ENCODE measurements at regions not wholly inside any gene's neighbourhood (a gene's known extent, or its start where the extent isn't known, plus 50 kb on each side); places are given as distances from the start of the nearest gene placed in this dataset.
"Not testable (repeated sequence)": the region's sequence is repeated elsewhere in the genome, so short reads cannot be mapped to it uniquely, and the experiment has no call there.

DNA sequence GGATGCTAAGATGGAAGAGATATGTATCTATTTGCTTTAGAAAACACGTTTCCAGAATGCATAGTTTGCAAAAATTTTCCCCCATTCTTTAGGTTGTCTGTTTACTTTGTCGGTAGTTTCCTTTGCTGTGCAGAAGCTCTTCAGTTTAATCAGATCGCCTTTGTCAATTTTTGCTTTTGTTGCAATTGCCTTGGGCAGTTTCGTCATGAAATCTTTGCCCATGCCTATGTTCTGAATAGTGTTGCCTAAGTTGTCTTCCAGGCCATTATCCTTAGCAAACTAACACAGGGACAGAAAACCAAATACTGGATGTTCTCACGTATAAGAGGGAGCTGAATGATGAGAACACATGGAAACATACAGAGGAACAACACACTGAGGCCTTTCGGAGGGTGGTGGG is 454.2 kb upstream of the SLC35B3 start:
- Mint-ChIP-seq H3K27me3 (ENCODE audit: insufficient read depth) (no peaks in the 10 kb centered on the region), H3K36me3 (ENCODE audit: low read depth) (no peaks in the 10 kb centered on the region), H3K4me1 (ENCODE audit: low read depth) (no peaks in the 10 kb centered on the region), H3K9me3 (no peaks in the 10 kb centered on the region), H3K27ac (no peak overlapping the region), H3K4me3 (no peak overlapping the region)
- DNase-seq (ENCODE audit: low spot score) = no peak
- intact Hi-C loops (cut with micrococcal nuclease) = no loop called here

- H3K27ac Mint-ChIP-seq = no peak overlapping the region
- H3K36me3 Mint-ChIP-seq (ENCODE audit: low read depth) = no peaks in the 10 kb centered on the region
- no peak for DNase-seq (ENCODE audit: low spot score)
- no peaks in the 10 kb centered on the region for H3K4me1 Mint-ChIP-seq (ENCODE audit: low read depth)
- H3K4me3 Mint-ChIP-seq = no peak overlapping the region
- intact Hi-C loops (cut with micrococcal nuclease) = no loop called here
- no peaks in the 10 kb centered on the region for H3K27me3 Mint-ChIP-seq (ENCODE audit: insufficient read depth)
- no peaks in the 10 kb centered on the region for H3K9me3 Mint-ChIP-seq
Observed at GRCh38 chr6:8888468-8888867, 453.1 kb upstream of the SLC35B3 start.

- H3K27ac Mint-ChIP-seq = no peak overlapping the region
- H3K9me3 Mint-ChIP-seq = no peaks in the 10 kb centered on the region
- H3K27me3 Mint-ChIP-seq (ENCODE audit: insufficient read depth) = no peaks in the 10 kb centered on the region
- H3K36me3 Mint-ChIP-seq (ENCODE audit: low read depth) = no peaks in the 10 kb centered on the region
- H3K4me3 Mint-ChIP-seq = no peak overlapping the region
- H3K4me1 Mint-ChIP-seq (ENCODE audit: low read depth) = no peaks in the 10 kb centered on the region
- intact Hi-C loops (cut with micrococcal nuclease) = no loop called here
- no peak for DNase-seq (ENCODE audit: low spot score)
Observed at GRCh38 chr6:8881663-8882062, 446.3 kb upstream of the SLC35B3 start.

DNA sequence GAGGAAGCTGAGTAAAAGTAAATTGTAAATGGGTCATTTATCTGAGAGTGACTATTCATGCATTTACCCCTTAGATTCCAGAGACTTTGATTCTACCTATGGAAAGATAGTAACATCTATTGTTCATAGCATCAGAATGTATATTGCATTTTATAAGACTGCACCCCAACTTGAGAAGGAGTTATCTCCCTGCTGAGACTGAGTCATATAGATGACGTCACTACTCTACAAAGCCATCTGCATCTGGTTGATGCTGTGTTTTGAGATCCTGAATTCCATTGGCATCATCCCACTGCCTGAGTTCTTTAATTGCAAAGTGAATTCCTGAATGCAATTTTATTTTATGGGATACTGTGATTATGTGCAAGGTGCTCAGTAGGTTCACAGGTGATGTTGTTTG is 444.0 kb upstream of the SLC35B3 start:
- H3K9me3 Mint-ChIP-seq = no peaks in the 10 kb centered on the region
- intact Hi-C loops (cut with micrococcal nuclease) = no loop called here
- no peaks in the 10 kb centered on the region for H3K4me1 Mint-ChIP-seq (ENCODE audit: low read depth)
- no peaks in the 10 kb centered on the region for H3K36me3 Mint-ChIP-seq (ENCODE audit: low read depth)
- H3K27me3 Mint-ChIP-seq (ENCODE audit: insufficient read depth) = no peaks in the 10 kb centered on the region
- no peak for DNase-seq (ENCODE audit: low spot score)
- H3K4me3 Mint-ChIP-seq = no peak overlapping the region
- H3K27ac Mint-ChIP-seq = no peak overlapping the region

- no peaks in the 10 kb centered on the region for H3K36me3 Mint-ChIP-seq (ENCODE audit: low read depth)
- intact Hi-C loops (cut with micrococcal nuclease) = no loop called here
- no peak overlapping the region for H3K27ac Mint-ChIP-seq
- no peaks in the 10 kb centered on the region for H3K4me1 Mint-ChIP-seq (ENCODE audit: low read depth)
- H3K4me3 Mint-ChIP-seq = no peak overlapping the region
- H3K9me3 Mint-ChIP-seq = no peaks in the 10 kb centered on the region
- no peak for DNase-seq (ENCODE audit: low spot score)
- H3K27me3 Mint-ChIP-seq (ENCODE audit: insufficient read depth) = no peaks in the 10 kb centered on the region
Observed at GRCh38 chr6:8875986-8876385, 440.6 kb upstream of the SLC35B3 start.

DNA sequence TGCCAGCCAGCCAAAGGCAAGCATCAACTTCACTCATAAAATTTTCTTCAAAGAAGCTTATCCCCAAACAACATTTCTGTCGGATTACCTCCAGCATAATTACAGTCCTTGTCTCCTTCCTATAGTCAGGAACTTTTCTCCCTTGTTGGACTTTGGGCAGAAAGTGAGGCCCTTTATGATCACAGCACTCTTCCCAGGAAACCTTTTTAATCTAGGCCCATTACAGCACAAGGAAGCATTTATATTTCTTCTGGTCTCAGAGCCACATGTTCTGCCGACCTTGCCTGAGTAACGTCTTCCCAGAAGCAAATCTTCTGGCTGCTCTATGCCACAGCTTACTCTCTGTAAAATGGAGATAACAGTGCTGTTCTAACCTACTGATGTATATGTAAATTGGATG is 437.2 kb upstream of the SLC35B3 start:
- Mint-ChIP-seq H3K4me3 (no peak overlapping the region), H3K9me3 (no peaks in the 10 kb centered on the region), H3K27me3 (ENCODE audit: insufficient read depth) (no peaks in the 10 kb centered on the region), H3K27ac (no peak overlapping the region), H3K36me3 (ENCODE audit: low read depth) (no peaks in the 10 kb centered on the region), H3K4me1 (ENCODE audit: low read depth) (no peaks in the 10 kb centered on the region)
- intact Hi-C loops (cut with micrococcal nuclease) = no loop called here
- DNase-seq (ENCODE audit: low spot score) = no peak

- no peaks in the 10 kb centered on the region for H3K27me3 Mint-ChIP-seq (ENCODE audit: insufficient read depth)
- H3K9me3 Mint-ChIP-seq = no peaks in the 10 kb centered on the region
- intact Hi-C loops (cut with micrococcal nuclease) = no loop called here
- H3K27ac Mint-ChIP-seq = no peak overlapping the region
- H3K4me1 Mint-ChIP-seq (ENCODE audit: low read depth) = no peaks in the 10 kb centered on the region
- DNase-seq (ENCODE audit: low spot score) = no peak
- no peaks in the 10 kb centered on the region for H3K36me3 Mint-ChIP-seq (ENCODE audit: low read depth)
- no peak overlapping the region for H3K4me3 Mint-ChIP-seq
Observed at GRCh38 chr6:8865451-8865850, 430.1 kb upstream of the SLC35B3 start.

DNA sequence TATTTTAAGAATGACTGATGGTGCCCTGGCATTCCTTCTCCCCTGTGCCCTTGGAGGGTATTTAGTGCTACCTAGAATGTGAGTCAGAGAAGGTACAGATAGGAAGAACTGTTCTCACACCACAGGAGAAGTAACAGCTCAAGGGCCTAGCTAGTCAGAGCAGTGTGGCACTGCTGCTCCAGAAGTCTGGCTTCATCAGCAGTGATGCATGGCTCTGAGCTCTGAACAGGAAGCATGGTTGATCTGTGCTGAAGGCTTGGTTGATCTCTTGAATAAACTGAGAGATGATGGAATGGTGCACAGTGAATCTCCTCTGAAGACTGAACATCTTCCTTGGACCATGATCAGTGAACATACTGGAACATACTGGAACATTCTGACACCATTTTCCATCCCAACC is 425.3 kb upstream of the SLC35B3 start:
- H3K36me3 Mint-ChIP-seq (ENCODE audit: low read depth) = no peaks in the 10 kb centered on the region
- intact Hi-C loops (cut with micrococcal nuclease) = no loop called here
- H3K27ac Mint-ChIP-seq = no peak overlapping the region
- H3K27me3 Mint-ChIP-seq (ENCODE audit: insufficient read depth) = no peaks in the 10 kb centered on the region
- H3K4me3 Mint-ChIP-seq = no peak overlapping the region
- no peaks in the 10 kb centered on the region for H3K9me3 Mint-ChIP-seq
- DNase-seq (ENCODE audit: low spot score) = no peak
- no peaks in the 10 kb centered on the region for H3K4me1 Mint-ChIP-seq (ENCODE audit: low read depth)

DNA sequence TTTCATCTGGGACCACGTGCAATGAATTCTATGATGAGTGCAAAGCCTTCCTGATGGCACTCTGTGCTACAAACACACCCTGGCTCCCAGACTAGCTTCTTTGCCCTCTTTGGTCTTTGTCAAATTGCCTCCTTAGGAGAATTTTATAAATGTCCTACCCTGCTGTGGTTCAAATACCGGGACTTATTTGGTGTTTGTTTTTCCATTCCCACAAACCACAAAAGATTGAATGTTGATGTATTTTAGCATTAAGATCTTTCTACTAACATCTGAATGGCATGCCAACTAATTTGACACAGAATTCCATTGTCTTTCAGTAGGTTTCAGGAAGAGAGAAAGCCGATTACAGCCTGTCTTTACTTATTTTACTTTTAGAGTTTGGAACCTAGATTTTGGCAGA is 424.2 kb upstream of the SLC35B3 start:
- no peak for DNase-seq (ENCODE audit: low spot score)
- Mint-ChIP-seq H3K36me3 (ENCODE audit: low read depth) (no peaks in the 10 kb centered on the region), H3K4me1 (ENCODE audit: low read depth) (no peaks in the 10 kb centered on the region), H3K27ac (no peak overlapping the region), H3K9me3 (no peaks in the 10 kb centered on the region), H3K27me3 (ENCODE audit: insufficient read depth) (no peaks in the 10 kb centered on the region), H3K4me3 (no peak overlapping the region)
- intact Hi-C loops (cut with micrococcal nuclease) = no loop called here

GRCh38 chr6:8858854-8859331 is 423.5 kb upstream of the SLC35B3 start:
- Mint-ChIP-seq H3K9me3 (no peaks in the 10 kb centered on the region), H3K36me3 (ENCODE audit: low read depth) (no peaks in the 10 kb centered on the region), H3K27ac (no peak overlapping the region), H3K4me3 (no peak overlapping the region), H3K27me3 (ENCODE audit: insufficient read depth) (no peaks in the 10 kb centered on the region), H3K4me1 (ENCODE audit: low read depth) (no peaks in the 10 kb centered on the region)
- DNase-seq (ENCODE audit: low spot score) = no peak
- intact Hi-C loops (cut with micrococcal nuclease) = no loop called here

- H3K27me3 Mint-ChIP-seq (ENCODE audit: insufficient read depth) = no peaks in the 10 kb centered on the region
- H3K4me3 Mint-ChIP-seq = no peak overlapping the region
- H3K9me3 Mint-ChIP-seq = no peaks in the 10 kb centered on the region
- H3K27ac Mint-ChIP-seq = no peak overlapping the region
- no peak for DNase-seq (ENCODE audit: low spot score)
- no peaks in the 10 kb centered on the region for H3K4me1 Mint-ChIP-seq (ENCODE audit: low read depth)
- intact Hi-C loops (cut with micrococcal nuclease) = no loop called here
- H3K36me3 Mint-ChIP-seq (ENCODE audit: low read depth) = no peaks in the 10 kb centered on the region
Observed at GRCh38 chr6:8857160-8857559, 421.8 kb upstream of the SLC35B3 start.

- Mint-ChIP-seq H3K27ac (no peak overlapping the region), H3K4me3 (no peak overlapping the region), H3K27me3 (ENCODE audit: insufficient read depth) (no peaks in the 10 kb centered on the region), H3K9me3 (no peaks in the 10 kb centered on the region), H3K4me1 (ENCODE audit: low read depth) (no peaks in the 10 kb centered on the region), H3K36me3 (ENCODE audit: low read depth) (no peaks in the 10 kb centered on the region)
- intact Hi-C loops (cut with micrococcal nuclease) = no loop called here
- DNase-seq (ENCODE audit: low spot score) = no peak
Observed at GRCh38 chr6:8855411-8855810, 420.1 kb upstream of the SLC35B3 start.

DNA sequence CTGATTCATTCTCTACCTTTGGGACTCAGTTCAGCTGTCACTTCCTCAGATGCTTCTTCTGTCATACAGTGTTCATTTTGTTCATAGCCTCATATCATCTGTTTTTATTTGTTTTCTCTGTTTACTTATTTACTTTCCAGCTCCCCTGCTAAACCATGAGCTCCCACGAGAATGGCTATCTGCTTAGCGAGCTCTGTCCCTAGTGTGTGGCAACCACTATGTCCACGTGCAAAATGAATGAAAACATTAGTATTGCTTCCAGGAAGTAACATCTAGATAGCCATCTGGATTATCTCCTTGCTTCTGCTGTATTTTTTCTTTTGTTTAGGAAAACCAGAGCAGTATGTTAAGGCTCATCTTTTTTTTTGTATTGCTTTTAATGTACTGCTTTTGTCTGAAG is 417.0 kb upstream of the SLC35B3 start:
- H3K4me1 Mint-ChIP-seq (ENCODE audit: low read depth) = no peaks in the 10 kb centered on the region
- H3K27ac Mint-ChIP-seq = no peak overlapping the region
- intact Hi-C loops (cut with micrococcal nuclease) = no loop called here
- H3K27me3 Mint-ChIP-seq (ENCODE audit: insufficient read depth) = no peaks in the 10 kb centered on the region
- peaks cover 8% of the 10 kb centered on the region for H3K9me3 Mint-ChIP-seq
- DNase-seq (ENCODE audit: low spot score) = no peak
- no peak overlapping the region for H3K4me3 Mint-ChIP-seq
- H3K36me3 Mint-ChIP-seq (ENCODE audit: low read depth) = no peaks in the 10 kb centered on the region

DNA sequence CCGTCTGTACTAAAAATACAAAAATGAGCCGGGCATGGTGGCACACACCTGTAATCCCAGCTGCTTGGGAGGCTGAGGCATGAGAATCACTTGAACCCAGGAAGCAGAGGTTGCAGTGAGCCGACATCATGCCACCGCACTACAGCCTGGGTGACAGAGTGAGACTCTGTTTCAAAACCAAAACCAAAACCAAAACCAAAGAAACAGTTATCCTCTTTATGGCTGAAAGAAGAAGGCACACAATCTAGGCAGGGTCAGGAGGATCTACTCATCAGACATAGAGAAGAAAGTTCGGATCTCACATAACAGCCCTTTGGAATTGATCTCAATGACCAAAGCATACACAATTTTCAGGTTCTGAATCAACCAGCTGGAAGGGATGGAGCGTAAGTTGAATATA is 411.3 kb upstream of the SLC35B3 start:
- DNase-seq (ENCODE audit: low spot score); H3K27me3 Mint-ChIP-seq (ENCODE audit: insufficient read depth); intact Hi-C loops (cut with micrococcal nuclease); H3K4me3 Mint-ChIP-seq; H3K4me1 Mint-ChIP-seq (ENCODE audit: low read depth); H3K9me3 Mint-ChIP-seq; H3K27ac Mint-ChIP-seq; H3K36me3 Mint-ChIP-seq (ENCODE audit: low read depth): not testable (repeated sequence)
